ENCODE measurements at regions not wholly inside any gene's neighbourhood (a gene's known extent, or its start where the extent isn't known, plus 50 kb on each side); places are given as distances from the start of the nearest gene placed in this dataset.

DNA sequence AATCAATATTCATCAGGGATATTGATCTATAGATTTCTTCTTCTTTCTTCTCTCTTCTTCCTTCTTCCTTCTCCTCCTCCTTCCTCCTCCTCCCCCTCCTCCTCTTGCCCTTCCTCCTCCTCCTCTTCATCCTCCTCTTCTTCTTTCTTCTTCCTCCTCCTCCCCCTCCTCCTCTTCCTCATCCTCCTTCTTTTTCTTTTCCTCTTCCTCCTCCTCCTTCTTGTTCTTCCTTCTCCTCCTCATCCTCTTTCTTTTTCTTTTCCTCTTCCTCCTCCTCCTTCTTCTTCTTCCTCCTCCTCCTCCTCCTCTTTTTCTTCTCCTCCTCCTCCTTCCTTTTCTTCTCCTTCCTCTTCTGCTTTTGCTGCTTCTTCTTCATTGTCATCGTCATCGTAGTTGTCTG is 52.4 kb upstream of the SERINC1 start:
- no peak for DNase-seq

DNA sequence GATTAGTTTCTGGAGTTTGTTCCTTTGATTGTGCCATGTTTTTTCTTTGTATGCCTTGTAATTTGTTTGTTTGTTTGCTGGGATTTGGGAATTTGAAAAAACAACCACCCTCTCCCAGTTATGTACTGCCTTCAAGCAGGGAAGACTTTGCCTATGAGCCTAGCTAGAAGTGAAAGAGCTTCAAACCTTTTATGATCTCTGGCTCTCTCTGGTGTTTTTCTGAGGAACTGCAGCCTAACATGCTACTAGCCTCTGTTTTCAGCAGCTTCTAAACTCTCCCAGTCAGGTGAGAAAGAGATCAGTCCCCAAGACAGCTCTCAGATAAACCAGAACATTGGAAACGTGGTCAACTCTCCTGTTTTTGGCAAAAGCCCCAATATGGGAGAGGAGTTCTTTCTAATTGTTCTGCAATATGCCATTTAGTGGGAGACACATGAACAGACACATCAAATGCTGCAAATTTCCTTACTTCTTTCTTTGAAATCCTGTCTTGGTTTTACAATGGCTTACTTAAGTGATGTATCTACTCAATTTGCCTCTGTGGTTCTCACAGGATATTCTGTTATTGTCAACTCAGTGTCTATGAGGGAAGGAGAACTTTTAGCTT is 58.9 kb upstream of the SERINC1 start:
- peak; percentile 91 for DNase-seq

DNA sequence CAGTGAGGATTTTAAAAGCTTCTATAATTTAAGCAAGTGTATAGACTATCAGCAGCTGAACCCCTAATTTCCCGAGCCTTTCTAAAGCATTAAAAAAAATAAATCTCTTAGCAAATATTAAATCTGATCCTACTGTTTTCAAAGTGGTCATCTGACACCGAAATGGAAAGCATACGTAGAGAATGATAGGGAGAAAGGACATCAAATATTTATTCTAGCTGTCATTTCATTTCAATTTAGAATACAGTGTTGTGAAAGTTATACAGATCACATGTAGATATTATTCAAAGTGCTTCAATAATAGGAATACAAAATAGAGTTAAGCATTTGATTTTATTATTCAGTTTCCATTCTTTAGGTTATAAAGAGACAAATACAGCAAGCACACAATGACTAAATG is 61.9 kb upstream of the PKIB start:
- DNase-seq = peak; percentile 70

DNA sequence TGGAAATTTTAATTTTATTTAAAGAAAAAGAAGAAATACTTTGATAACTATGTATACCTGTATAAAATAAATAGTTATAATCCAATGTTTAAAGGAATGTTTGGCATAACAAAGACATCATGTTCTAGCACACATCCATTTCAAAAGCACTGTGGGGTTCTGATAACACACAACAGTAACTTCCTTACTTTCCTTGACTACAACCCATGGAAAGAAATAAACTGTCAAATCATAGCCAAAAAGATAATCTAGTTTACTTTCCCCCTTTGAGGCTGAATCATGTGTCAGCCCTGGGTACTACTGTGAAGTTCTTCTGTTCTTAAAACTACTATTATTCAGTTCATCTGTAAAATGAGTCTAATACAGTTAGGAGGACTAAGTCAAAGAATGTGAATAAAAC is 61.4 kb upstream of the PKIB start:
- DNase-seq = no peak

DNA sequence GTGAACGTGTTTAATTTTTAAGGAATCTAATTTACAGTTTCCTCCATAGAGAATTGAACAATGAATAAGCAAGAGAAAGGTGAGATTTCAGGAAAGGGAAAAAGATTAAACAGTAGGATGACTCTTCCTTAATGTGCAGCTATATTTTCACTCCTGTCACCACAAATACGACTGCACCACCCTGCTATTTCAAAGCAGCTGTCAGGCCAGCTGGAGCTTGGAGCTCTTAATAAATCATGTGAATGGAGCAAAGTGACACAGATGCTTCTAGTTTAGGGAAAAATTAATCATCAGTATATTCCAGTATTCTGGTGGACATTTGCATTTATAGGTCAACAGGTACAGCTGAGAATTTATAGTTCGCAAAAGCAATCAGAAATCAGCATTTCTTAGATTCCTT is 56.5 kb upstream of the PKIB start:
- DNase-seq = no peak

DNA sequence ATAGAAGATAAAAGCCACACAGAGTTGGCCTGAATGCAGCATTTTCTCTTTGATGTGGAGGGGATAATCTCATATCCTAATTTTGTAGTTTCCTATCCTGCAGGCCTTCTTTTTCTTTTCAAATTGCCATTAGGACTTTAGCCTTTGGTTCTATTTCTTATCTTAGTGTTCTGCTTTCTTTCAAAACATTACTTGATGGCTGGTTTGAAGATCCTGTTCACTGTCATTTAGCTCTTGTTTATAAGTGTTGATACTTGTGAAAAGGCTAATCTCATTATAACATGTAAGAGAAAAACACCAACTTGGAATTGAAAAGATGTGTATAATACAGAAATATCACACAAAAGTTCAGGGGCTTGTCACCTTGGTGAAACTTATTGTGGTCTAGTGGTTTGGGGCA is 54.6 kb upstream of the PKIB start:
- DNase-seq = no peak

DNA sequence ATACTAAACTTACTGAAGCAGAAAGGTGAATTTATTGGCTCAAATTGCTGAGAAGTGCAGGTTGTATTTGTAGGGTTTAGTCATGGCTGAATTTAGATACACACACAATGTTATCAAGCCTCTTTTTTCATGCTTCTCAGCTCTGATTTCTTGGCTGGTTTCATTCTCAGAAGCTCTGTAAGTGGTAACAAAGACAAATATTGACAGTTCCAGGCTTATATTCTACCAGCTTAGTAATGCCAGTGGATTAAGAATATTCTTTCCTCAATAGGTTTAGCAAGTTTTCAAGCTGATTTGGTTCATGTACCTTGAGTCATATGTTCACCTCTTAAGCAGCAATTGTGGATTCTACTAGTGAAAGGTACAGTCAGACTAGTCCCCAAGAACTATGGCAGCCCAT is 52.1 kb upstream of the PKIB start:
- no peak for DNase-seq
